Left renal cortex interstitium (tissue), 4 donors: ENCODE measurements at regions not wholly inside any gene's neighbourhood (a gene's known extent, or its start where the extent isn't known, plus 50 kb on each side); places are given as distances from the start of the nearest gene placed in this dataset.
A peak's percentile ranks its signal among the peaks of the same experiment; 100 is the strongest.
"Not testable (repeated sequence)": the region's sequence is repeated elsewhere in the genome, so short reads cannot be mapped to it uniquely, and the experiment has no call there.

Experiments used
- DNase-seq, 4 donors: peaks; one replicate each; pipeline ENCODE4 v3.0.0-alpha.2; 2013; ENCODE audit warnings: low read depth in 4 of 4, low spot score in 2 of 4, missing footprints in 1 of 4

DNA sequence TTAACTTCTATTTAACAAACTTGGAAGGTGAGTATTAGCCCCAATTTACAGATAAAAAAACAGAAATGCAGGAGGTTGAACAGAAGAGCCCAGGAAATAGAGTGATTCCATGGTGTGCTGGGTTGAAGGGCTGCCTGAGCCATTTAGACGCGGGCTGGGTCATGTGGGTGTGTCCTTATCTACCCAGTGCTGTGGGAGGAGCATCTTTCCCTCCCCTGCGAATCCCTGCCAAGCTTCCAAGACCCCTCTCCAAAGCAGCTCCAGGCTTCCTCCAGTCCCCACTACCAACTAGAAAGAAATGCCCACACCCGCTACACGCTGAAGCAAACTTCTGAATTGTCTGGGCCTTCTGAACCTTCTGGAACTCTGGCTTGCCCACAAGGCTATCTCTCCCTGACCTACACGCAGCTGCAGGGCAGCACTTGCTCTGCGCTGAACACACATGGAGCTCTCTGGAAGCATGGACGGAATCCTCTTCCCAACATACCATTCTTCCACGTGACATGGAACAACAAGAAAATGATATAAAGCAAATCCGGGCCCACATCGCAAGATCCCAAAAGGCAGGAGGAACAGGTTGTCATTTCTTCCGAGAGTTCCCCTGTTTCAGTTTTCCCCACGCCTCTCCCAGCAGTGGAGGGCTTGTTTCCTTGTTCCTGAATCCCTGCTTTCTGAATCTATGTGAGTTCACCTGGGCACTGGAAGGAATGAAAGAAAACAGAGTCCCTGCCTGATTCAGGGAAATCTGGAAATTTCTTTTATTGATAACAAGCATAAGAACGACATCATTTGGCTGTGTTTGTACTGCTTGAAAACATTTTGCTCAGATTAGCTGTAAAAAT is 562.7 kb upstream of the ID2 start:
- no peak for DNase-seq

GRCh38 chr2:8119782-8120505 is 561.9 kb upstream of the ID2 start:
- DNase-seq, result peak in 1 of 4 donors; percentile 48

DNA sequence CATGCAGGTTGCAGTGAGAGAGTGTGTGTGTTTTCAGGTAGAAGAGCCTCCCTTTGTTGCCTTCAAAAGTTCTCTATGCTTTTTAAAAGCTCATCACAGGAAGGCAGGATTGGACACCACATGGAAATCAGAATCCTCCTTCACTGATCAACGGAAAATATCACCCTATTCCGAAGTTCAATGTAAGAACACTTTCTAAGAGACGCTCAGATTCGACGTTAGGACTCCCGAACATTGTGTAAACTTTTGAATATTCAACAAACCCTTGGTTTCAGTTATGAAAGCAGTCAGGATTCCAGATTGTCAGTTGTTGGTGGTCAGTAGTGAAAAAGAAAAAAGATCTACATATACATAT is 561.4 kb upstream of the ID2 start:
- DNase-seq, result no peak

GRCh38 chr2:8121022-8121825 is 560.6 kb upstream of the ID2 start:
- DNase-seq, result no peak

DNA sequence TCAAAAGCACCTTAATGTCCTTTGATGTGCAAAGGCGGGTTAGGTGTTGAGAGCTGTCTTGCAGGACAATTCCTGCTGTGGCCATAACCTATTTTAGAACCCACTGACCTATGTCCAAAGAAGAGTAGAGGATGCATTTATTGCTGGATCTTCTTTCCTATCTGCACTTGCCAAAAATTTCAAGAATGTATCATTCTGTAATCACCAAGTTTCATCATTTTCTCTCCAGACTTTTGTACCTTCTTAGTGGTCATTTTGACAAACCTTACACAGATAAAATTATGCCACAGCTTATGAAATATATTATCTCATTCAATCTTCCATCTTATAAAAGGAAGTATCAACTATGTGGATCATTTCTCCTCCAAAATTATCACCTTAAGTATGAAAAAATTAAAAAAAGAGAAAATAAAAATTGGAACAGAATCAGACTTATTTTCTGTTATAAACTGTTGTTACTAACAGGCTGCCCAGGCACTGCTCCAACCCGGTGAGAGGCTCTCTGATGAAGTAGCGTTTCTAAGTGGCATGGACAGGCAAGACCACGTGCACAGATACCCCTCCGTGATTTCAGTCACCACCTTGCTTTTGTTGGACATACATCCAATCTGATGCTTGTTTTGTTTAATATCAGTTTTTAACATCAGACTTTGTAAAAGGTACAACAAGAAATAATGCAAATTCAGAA is 559.9 kb upstream of the ID2 start:
- DNase-seq, result no peak

- no peak for DNase-seq
Observed at GRCh38 chr2:8122520-8122919, 559.3 kb upstream of the ID2 start.

DNA sequence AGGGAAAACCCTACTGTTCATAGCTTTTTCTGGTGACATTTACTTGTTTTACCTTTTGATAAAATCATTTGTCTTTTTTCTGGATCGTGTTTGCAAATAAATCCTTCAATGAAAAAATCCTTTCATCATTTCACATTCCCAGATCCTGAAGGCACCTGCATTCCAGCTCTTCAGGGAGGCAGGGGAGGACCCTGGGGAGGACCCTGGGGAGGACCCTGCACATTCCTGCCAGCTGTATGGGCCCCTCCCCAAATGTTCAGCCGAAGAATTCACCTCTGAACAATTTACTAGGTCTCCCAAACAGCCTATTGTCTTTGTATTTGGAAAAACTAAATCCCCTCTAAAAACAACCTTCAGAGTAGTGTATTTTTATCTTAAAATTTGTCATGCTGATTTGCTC is 558.4 kb upstream of the ID2 start:
- DNase-seq, result no peak

DNA sequence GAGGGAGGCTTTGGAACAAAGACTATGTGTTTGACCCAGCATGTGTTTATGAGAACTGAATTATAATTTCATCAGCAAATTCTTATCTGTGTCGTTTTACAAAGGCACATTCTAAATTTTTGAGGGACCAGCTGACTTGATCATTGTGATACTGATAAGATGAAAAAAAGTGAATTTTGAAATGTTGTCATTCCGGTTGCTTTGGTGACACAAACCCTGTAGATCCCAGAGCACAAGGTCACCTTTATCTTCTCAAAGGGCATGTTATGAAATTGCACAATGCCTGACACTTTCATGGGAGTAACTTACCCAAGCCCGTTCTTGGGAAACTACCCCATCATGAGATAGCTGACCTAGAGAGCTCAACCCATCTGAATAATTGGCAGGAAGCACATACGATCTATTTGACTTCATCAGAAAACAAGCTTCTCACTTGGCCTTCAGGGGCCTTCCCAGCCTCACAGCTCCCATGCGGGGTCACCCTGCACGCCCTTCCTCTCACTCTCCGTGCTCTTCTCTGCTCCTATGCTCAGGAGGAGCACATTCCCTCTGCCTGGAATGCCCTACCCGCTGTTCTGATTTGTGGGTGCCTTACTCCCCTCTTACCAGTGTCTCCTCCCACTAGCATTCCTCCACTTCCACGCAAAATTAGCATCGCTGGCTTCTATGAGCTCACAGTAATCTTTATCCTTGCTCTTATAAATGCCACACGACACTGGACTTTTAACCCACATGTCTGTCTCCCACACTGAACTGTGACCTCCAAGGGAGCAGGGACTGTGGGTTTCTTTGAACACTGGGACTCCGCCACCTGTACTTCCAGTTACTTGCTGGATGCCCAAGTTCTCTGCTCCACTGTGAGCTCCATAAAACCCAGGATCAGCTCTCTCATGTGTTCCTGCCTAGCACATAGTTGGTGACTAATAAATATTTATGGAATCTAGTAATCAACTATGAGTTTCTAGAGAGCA is 555.8 kb upstream of the ID2 start:
- DNase-seq, result no peak

DNA sequence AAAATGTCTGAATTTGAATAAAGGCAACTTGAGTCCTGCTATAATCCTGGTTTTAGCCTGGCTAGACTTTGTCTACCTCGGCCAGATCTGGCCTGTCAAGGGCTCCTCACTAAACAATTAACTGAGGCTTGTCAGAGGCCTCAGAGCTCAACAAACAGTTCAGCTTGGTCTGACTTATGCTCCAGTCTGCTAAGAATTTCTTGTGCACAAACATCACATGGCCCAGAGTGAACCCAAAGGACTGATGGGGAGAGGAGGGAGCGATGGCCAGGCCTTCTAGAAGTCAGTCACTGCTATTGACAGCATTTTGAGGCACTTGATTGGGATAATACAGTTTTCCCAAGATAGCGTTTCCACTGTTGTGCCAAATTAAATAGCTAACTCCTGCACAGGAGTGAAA is 555.1 kb upstream of the ID2 start:
- DNase-seq, result no peak

- DNase-seq, result not testable (repeated sequence)
Observed at GRCh38 chr2:8131423-8131822, 550.4 kb upstream of the ID2 start.

GRCh38 chr2:8132351-8132831 is 549.5 kb upstream of the ID2 start:
- no peak for DNase-seq

DNA sequence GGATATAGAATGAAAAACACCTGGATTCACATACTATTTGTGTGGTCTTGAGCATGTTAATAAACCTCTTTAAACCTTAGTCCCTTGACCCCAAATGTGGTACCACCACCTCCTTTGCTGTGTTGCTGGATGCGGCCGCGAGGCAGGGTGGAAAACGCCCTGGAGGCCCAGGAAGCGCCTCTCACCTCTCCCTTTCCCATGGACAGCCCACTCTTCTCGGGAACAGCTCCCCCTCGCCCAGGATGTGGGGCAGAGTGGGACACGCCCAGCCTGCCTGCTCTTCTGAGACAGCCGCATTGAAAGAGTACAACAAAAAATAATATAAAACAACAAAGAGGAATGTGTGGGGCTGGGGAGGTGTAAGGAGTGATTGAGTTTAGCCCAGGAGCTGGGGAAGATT is 549.0 kb upstream of the ID2 start:
- DNase-seq, result no peak

- no peak for DNase-seq
Observed at GRCh38 chr2:8133363-8133762, 548.5 kb upstream of the ID2 start.

DNA sequence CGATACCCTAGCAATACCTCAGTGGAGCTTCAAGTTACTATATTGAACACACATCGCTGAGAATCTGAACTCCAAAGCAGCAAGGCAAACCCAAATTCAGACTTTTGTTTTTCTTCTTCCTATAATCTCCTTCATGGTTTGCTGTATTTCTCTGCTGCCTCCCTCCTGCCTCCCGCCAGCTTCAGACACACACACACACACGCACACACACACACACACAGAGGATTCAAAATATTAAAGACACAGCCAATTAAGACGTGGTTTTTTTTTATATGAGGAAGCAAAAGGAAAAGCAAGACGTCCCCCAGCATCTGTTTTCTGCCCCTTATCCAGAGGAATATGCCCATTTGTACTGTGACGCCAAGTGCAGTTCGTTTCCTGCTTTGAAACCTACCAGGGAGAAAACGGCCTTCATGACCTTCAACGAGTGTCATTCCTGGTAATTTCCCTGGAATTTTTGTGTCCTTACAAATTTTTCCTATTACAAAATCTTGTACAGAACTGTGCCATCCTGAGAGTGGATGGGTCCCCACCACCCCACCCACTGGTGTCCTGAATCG is 547.9 kb upstream of the ID2 start:
- no peak for DNase-seq

- peak in 2 of 4 donors; percentile 39 to 43 for DNase-seq
Observed at GRCh38 chr2:8134473-8134932, 547.4 kb upstream of the ID2 start.

GRCh38 chr2:8134985-8135682 is 546.7 kb upstream of the ID2 start:
- DNase-seq, result peak in 2 of 4 donors; percentile 47 to 71

DNA sequence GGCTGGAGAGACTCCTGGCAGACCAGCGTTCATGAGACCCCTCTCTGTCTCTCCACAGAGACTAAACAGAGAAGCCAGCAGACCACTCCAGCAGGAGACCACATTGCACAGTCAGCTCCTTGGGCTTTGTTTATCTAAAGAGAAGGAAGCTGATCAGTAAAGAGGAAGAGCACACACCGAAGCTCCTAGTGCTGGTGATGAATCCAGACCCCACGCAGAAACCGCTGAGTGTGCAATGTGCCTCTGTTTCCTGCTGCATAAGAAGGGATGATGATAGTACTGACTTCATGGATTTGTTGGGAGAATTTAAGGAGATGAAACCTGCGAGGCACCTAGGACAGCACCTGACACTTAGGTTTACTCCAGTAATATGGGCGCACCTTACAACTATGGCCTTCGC is 544.1 kb upstream of the ID2 start:
- DNase-seq, result no peak

- DNase-seq, result no peak
Observed at GRCh38 chr2:8138525-8138922, 543.3 kb upstream of the ID2 start.
